ENCODE measurements at regions not wholly inside any gene's neighbourhood (a gene's known extent, or its start where the extent isn't known, plus 50 kb on each side); places are given as distances from the start of the nearest gene placed in this dataset.

DNA sequence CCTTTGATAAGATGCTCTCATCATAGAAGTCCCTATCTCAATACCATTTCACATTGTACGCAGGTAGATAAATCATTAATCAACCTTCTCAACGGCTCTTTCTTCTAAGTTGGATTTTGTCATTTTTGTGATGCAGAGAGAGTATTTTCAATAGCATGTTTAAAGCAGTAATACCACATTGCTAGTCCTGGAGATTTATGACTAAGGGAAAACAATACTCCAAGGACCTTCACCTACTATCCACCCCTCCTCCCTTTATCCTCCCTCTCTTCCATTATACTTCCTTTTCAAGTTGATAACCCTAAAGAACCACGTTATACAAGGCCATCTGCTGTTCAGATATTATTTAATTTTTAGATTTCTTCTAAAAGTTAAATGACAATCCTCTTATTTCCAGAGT is 65.3 kb upstream of the CHMP2B start:
- H3K27me3 ChIP-seq (ENCODE audit: low read depth): no peaks in the 10 kb centered on the region

DNA sequence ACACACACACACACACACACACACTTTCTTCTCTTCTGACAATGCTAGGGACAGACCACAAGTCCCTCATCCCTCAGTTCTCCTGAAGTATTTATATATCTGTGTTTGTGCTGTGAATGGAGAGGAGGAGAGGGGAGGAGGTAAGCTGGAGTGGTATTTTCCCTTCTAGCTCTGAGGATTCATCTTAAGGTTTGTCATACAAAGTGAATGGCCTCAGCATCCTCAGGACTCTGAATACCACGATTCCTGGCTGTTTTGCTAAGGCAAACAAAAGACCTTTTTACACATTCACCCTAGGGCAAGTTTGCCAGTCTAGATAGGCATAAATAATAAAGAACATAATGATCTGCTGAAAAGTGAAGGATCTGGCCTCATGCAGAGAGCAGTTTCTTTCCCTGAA is 65.7 kb upstream of the CHMP2B start:
- H3K27me3 ChIP-seq (ENCODE audit: low read depth): no peaks in the 10 kb centered on the region
- H3K36me3 ChIP-seq: no peaks in the 10 kb centered on the region
- no peak overlapping the region for H3K27ac ChIP-seq (replicated peaks)
- intact Hi-C loops (cut with micrococcal nuclease): no loop called here
- DNase-seq: no peak
- H3K4me1 ChIP-seq: no peaks in the 10 kb centered on the region
- no peaks in the 10 kb centered on the region for H3K9me3 ChIP-seq (replicated peaks)
- no peak overlapping the region for H3K4me3 ChIP-seq
- TF ChIP-seq, protein P1, sequence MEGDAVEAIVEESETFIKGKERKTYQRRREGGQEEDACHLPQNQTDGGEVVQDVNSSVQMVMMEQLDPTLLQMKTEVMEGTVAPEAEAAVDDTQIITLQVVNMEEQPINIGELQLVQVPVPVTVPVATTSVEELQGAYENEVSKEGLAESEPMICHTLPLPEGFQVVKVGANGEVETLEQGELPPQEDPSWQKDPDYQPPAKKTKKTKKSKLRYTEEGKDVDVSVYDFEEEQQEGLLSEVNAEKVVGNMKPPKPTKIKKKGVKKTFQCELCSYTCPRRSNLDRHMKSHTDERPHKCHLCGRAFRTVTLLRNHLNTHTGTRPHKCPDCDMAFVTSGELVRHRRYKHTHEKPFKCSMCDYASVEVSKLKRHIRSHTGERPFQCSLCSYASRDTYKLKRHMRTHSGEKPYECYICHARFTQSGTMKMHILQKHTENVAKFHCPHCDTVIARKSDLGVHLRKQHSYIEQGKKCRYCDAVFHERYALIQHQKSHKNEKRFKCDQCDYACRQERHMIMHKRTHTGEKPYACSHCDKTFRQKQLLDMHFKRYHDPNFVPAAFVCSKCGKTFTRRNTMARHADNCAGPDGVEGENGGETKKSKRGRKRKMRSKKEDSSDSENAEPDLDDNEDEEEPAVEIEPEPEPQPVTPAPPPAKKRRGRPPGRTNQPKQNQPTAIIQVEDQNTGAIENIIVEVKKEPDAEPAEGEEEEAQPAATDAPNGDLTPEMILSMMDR (IDR thresholded peaks at IDR 0.05; ENCODE audit: borderline replicate concordance): no peak

More for the DNA sequence above, 65.3 kb upstream of the CHMP2B start:
- H3K4me3 ChIP-seq: no peak overlapping the region
- no peak overlapping the region for H3K27ac ChIP-seq (replicated peaks)
- intact Hi-C loops (cut with micrococcal nuclease): no loop called here
- DNase-seq: no peak
- no peaks in the 10 kb centered on the region for H3K9me3 ChIP-seq (replicated peaks)
- TF ChIP-seq, protein P1 (IDR thresholded peaks at IDR 0.05; ENCODE audit: borderline replicate concordance): no peak
- no peaks in the 10 kb centered on the region for H3K36me3 ChIP-seq
- no peaks in the 10 kb centered on the region for H3K4me1 ChIP-seq

DNA sequence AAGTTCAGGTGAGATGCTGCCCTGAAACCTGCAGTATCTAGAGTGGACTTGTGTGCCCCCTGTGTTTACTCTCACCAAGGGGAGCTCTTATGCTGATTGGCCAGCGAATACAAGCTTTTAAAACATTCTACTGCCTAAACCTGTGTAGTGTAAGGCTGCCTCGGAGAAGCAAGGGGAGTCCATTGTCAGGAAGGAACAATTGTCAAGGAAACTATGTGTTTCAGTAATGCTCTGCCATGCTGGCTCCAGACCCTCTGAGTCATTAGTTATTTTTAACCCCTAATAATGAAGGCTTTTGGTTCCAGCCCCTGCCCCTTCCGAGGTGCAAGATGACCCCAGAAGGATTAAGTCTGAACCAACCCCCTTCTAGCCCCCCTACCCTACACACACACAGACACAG is 66.1 kb upstream of the CHMP2B start:
- DNase-seq: no peak
- Histone ChIP-seq H3K4me1 (no peaks in the 10 kb centered on the region), H3K27ac (replicated peaks) (no peak overlapping the region), H3K36me3 (no peaks in the 10 kb centered on the region), H3K4me3 (no peak overlapping the region), H3K27me3 (ENCODE audit: low read depth) (no peaks in the 10 kb centered on the region), H3K9me3 (replicated peaks) (no peaks in the 10 kb centered on the region)
- intact Hi-C loops (cut with micrococcal nuclease): no loop called here
- TF ChIP-seq, protein P1 (IDR thresholded peaks at IDR 0.05; ENCODE audit: borderline replicate concordance): no peak

DNA sequence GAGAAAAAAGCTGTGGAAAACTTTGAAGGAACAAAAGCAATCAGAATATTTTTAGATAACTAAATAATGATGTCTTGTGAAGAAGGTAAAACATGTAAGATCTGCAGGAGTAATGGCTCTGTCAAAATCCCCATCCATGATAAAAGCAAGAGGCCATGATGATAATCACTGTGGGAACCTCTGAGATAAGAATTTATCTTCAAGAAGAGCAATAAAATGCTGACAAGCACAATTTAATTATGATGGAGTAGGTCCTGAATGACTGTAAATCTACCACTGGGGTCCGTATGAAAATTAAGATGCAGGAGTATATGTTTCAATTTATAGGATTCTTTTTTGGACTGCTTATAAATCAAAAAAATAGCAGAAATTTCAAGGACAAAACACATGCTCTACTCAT is 68.3 kb upstream of the CHMP2B start:
- Histone ChIP-seq H3K27ac (replicated peaks) (no peak overlapping the region), H3K4me3 (no peak overlapping the region), H3K4me1 (no peaks in the 10 kb centered on the region), H3K9me3 (replicated peaks) (no peaks in the 10 kb centered on the region), H3K36me3 (no peaks in the 10 kb centered on the region), H3K27me3 (ENCODE audit: low read depth) (no peaks in the 10 kb centered on the region)
- TF ChIP-seq, protein P1 (IDR thresholded peaks at IDR 0.05; ENCODE audit: borderline replicate concordance): no peak
- intact Hi-C loops (cut with micrococcal nuclease): no loop called here
- DNase-seq: no peak

DNA sequence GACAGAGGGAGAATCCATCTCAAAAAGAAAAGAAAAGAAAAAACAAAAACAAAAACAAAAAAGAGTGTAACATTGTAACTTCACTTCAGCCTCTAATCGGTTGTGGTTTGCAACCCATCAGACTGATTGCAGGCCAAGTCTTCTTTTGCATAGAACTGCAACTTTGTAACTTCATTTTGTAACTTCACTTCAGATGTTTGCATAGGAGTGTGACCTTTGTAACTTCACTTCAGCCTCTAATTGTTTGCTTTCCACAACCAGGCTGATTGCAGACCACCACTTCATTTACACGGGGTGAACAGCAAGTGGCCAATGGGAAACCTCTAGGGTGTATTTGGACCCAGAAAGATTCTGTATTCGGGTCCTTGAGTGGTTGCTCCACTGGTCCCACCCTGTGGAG is 79.1 kb upstream of the CHMP2B start:
- intact Hi-C loops (cut with micrococcal nuclease): no loop called here
- Histone ChIP-seq H3K9me3 (replicated peaks) (peaks cover 7% of the 10 kb centered on the region), H3K36me3 (no peaks in the 10 kb centered on the region), H3K4me1 (no peaks in the 10 kb centered on the region), H3K27ac (replicated peaks) (no peak overlapping the region), H3K27me3 (ENCODE audit: low read depth) (no peaks in the 10 kb centered on the region), H3K4me3 (no peak overlapping the region)
- DNase-seq: no peak
- TF ChIP-seq, protein P1 (IDR thresholded peaks at IDR 0.05; ENCODE audit: borderline replicate concordance): no peak

DNA sequence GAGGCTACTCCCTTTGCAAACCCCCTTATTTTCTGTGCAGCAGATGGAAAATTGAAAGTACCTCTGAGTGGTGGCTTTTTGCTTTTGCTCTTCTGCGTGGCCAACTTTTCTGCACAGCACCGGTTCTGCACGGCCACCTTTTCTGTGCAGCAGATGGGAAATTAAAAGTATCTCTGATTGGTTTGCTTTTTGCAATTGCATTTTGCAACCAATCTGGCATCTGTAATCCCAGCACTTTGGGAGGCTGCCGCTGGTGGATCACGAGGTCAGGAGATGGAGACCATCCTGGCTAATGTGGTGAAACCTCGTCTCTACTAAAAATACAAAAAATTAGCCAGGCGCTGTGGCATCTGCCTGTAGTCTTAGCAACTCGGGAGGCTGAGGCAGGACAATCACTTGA is 79.5 kb upstream of the CHMP2B start:
- Histone ChIP-seq H3K36me3 (no peaks in the 10 kb centered on the region), H3K27ac (replicated peaks) (no peak overlapping the region), H3K4me3 (no peak overlapping the region), H3K9me3 (replicated peaks) (peaks cover 7% of the 10 kb centered on the region), H3K4me1 (no peaks in the 10 kb centered on the region), H3K27me3 (ENCODE audit: low read depth) (no peaks in the 10 kb centered on the region)
- intact Hi-C loops (cut with micrococcal nuclease): no loop called here
- no peak for DNase-seq
- TF ChIP-seq, protein P1 (IDR thresholded peaks at IDR 0.05; ENCODE audit: borderline replicate concordance): no peak

Measured in left ventricle myocardium inferior (tissue), 1 donor.